Left lung (tissue), 4 donors: ENCODE measurements at regions not wholly inside any gene's neighbourhood (a gene's known extent, or its start where the extent isn't known, plus 50 kb on each side); places are given as distances from the start of the nearest gene placed in this dataset.

Source experiments
- ATAC-seq: fragments of 200-7000 bp; cut with Tn5 transposase; one replicate; pipeline ENCODE4 v1.9.1; 2020; ENCODE audit warnings: moderate library complexity
- DNase-seq, 4 donors: peaks; one replicate each; pipeline ENCODE4 v3.0.0-alpha.2; 2013 to 2020
- H3K27ac ChIP-seq, 2 donors: fragments of 200-600 bp; sonication (generic) in 1 of 2; one replicate each; pipeline versions ENCODE4 v1.5.0 to v1.8.0; 2020 to 2021
- H3K27me3 ChIP-seq, 2 donors: fragments of 200-600 bp; sonication (generic) in 1 of 2; one replicate each; pipeline versions ENCODE4 v1.5.0 to v1.8.0; 2020 to 2021
- H3K36me3 ChIP-seq, 2 donors: fragments of 200-600 bp; sonication (generic) in 1 of 2; one replicate each; pipeline versions ENCODE4 v1.5.0 to v1.8.0; 2020 to 2021
- H3K4me1 ChIP-seq, 2 donors: fragments of 200-600 bp; one replicate each; pipeline ENCODE4 v1.8.0; 2021
- H3K4me3 ChIP-seq, 2 donors: fragments of 200-600 bp; sonication (generic) in 1 of 2; one replicate each; pipeline versions ENCODE4 v1.5.0 to v1.8.0; 2020 to 2021; ENCODE audit warnings: mild to moderate bottlenecking in 1 of 2
- H3K9me3 ChIP-seq, 2 donors: fragments of 200-600 bp; sonication (generic) in 1 of 2; one replicate each; pipeline versions ENCODE4 v1.5.0 to v1.8.0; 2020 to 2021
- intact Hi-C, 2 donors: fragments of 100-400 bp; cut with DNase I; formaldehyde crosslinking; loops; one replicate each; pipeline versions ENCODE4 v1.11.2 to v1.14.2; 2022
- TF ChIP-seq, protein P1 (sequence below), 2 donors: fragments of 200-600 bp; sonication (generic) in 1 of 2; IDR thresholded peaks; one replicate each; pipeline versions ENCODE4 v1.5.0 to v1.8.0; 2021; ENCODE audit warnings: antibody characterized with exemption in 2 of 2
- donor health status: DM: no; HTN: yes; CAD: no.
- donor health status: DM: no; HTN: no; CAD: no.

- Histone ChIP-seq H3K9me3 (peaks cover 0 to 5% of the 10 kb centered on the region in 2 donors), H3K36me3 (no peaks in the 10 kb centered on the region), H3K4me1 (no peaks in the 10 kb centered on the region), H3K27ac (no peak overlapping the region), H3K4me3 (no peak overlapping the region), H3K27me3 (no peaks in the 10 kb centered on the region)
- DNase-seq = no peak
- intact Hi-C loops = no loop called here
- TF ChIP-seq, protein P1, sequence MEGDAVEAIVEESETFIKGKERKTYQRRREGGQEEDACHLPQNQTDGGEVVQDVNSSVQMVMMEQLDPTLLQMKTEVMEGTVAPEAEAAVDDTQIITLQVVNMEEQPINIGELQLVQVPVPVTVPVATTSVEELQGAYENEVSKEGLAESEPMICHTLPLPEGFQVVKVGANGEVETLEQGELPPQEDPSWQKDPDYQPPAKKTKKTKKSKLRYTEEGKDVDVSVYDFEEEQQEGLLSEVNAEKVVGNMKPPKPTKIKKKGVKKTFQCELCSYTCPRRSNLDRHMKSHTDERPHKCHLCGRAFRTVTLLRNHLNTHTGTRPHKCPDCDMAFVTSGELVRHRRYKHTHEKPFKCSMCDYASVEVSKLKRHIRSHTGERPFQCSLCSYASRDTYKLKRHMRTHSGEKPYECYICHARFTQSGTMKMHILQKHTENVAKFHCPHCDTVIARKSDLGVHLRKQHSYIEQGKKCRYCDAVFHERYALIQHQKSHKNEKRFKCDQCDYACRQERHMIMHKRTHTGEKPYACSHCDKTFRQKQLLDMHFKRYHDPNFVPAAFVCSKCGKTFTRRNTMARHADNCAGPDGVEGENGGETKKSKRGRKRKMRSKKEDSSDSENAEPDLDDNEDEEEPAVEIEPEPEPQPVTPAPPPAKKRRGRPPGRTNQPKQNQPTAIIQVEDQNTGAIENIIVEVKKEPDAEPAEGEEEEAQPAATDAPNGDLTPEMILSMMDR (IDR thresholded peaks at IDR 0.05) = no peak
- no peak for ATAC-seq
Observed at GRCh38 chr2:4039896-4040295, 336.5 kb downstream of the DCDC2C start.

DNA sequence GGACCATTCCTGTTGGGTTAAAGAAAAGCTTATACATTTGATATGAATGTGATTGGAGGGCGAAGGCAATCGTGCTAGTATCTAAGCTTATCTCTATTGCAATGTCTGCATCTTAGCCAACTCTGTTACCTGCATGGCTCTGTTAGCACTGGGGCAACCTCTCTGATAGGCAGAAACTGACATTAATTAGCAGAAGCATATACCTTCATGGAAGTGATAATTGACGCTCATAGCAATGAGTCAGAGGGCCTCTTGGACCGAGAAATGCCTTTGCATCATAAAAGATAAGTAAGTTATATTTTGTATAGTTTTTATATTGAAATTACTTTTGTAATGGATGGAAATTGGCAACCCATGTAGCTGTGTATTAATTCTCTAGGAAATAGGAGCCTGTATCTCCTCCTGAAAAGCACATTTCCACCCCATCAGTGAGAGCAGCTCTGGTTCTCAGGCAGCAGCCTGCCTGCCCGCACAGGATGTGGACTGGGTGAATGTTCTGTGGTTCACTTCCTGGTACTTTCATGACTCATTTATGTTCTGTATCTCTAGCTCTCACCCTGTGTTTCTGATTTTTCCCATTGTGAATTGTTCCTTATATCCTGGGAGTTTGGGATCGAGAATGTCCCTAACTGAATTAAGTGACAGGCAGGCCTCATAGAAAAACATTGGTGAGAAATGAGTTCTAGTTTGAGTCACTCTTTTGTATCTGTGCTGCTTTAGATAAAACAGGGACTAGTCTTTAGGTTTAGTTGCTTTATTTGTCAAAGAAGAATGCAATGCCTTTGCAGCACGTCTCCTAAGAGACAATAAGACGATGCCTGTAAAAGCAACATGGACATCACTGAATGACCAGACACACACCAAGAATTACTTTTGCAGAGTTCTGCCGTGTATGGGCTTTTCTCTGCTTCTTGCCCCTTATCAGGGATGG, 344.9 kb downstream of the DCDC2C start:
- H3K27me3 ChIP-seq = no peaks in the 10 kb centered on the region
- DNase-seq (no peak), ATAC-seq (no peak)
- H3K4me1 ChIP-seq = no peaks in the 10 kb centered on the region
- TF ChIP-seq, protein P1 (IDR thresholded peaks at IDR 0.05) = no peak
- intact Hi-C loops = no loop called here
- H3K27ac ChIP-seq = no peak overlapping the region
- no peak overlapping the region for H3K4me3 ChIP-seq
- no peaks in the 10 kb centered on the region for H3K36me3 ChIP-seq
- H3K9me3 ChIP-seq = no peaks in the 10 kb centered on the region

GRCh38 chr2:4049463-4049862, 346.1 kb downstream of the DCDC2C start:
- H3K36me3 ChIP-seq = no peaks in the 10 kb centered on the region
- H3K9me3 ChIP-seq = no peaks in the 10 kb centered on the region
- no peak overlapping the region for H3K4me3 ChIP-seq
- DNase-seq = no peak
- no peak overlapping the region for H3K27ac ChIP-seq
- intact Hi-C loops = no loop called here
- TF ChIP-seq, protein P1 (IDR thresholded peaks at IDR 0.05) = no peak
- H3K27me3 ChIP-seq = no peaks in the 10 kb centered on the region
- no peaks in the 10 kb centered on the region for H3K4me1 ChIP-seq
- ATAC-seq = no peak

DNA sequence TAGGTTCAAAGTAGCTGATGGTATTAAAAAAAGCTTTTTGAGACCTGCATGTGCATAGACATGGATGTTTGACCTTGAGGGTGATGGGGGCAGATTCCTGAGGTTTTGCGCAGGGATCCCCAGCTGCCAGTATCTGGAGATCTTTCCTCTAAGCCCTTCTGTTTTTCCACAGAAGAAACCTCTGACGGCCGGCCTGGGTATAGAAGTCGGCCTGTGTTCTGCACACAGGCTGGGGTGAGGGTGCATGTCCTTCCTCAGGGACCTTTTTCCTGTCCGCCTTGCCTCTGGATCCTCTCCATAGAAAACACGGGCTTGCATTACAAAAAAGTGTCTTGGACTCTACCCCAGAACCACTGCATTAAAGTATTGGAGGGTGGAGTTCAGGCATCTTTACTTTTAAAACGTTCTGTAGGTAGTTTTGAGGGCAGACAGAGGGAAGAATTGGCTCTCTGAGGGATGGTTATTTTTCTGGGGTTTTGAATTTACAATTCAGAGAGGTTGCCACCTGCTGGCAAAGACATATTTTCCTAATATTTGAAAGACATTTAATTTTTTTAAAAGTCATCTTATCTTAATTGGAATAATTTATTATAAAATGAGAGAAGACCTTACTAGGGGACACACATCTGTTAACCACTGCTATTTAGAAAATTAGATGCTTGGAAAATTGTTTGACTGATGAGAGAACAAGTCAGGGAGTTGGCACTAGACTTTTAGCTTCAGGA, 350.6 kb downstream of the DCDC2C start:
- Histone ChIP-seq H3K4me1 (no peaks in the 10 kb centered on the region), H3K36me3 (no peaks in the 10 kb centered on the region), H3K27me3 (peaks cover 0 to 4% of the 10 kb centered on the region in 2 donors), H3K4me3 (no peak overlapping the region), H3K9me3 (no peaks in the 10 kb centered on the region), H3K27ac (no peak overlapping the region)
- intact Hi-C loops = no loop called here
- TF ChIP-seq, protein P1 (IDR thresholded peaks at IDR 0.05) = no peak
- no peak for ATAC-seq
- no peak for DNase-seq

DNA sequence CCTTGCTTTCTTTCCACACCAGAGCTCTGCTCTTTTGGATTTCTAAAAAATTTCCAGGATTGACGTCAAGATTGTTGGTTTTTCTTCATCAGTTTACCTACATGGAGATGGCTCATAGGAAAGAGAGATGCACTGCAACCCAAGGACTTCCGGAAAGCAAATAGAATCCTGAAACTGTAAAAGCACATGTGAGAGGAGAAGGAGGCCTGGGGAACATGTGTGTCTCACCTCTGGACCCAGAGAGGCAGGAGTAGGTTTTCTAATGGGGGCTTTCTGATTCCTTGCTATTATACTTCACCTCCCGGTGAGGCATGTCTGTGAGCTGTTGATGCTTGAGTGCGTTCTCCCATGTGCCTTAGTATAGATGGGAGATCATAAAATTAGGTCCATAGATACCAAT, 362.8 kb downstream of the DCDC2C start:
- intact Hi-C loops = no loop called here

More for the DNA sequence above, 362.8 kb downstream of the DCDC2C start:
- H3K4me1 ChIP-seq = no peaks in the 10 kb centered on the region
- TF ChIP-seq, protein P1 (IDR thresholded peaks at IDR 0.05) = no peak
- H3K4me3 ChIP-seq = no peak overlapping the region
- H3K36me3 ChIP-seq = no peaks in the 10 kb centered on the region
- H3K9me3 ChIP-seq = no peaks in the 10 kb centered on the region
- no peak for DNase-seq
- ATAC-seq = no peak
- H3K27me3 ChIP-seq = no peaks in the 10 kb centered on the region
- no peak overlapping the region for H3K27ac ChIP-seq
